GM21717 (cell line): ENCODE measurements at regions not wholly inside any gene's neighbourhood (a gene's known extent, or its start where the extent isn't known, plus 50 kb on each side); places are given as distances from the start of the nearest gene placed in this dataset.
"Not testable (repeated sequence)": the region's sequence is repeated elsewhere in the genome, so short reads cannot be mapped to it uniquely, and the experiment has no call there.

ENCODE experiments used
- ATAC-seq: cut with Tn5 transposase; IDR thresholded peaks from one replicate; pipeline ENCODE4 v1.9.1; 2021; ENCODE audit warnings: mild to moderate bottlenecking, moderate library complexity; ENCODE audit not compliant: unreplicated experiment

- ATAC-seq, result not testable (repeated sequence)
These were observed 155.2 kb upstream of the NOCT start for GRCh38 chr4:138860357-138860756.

- ATAC-seq, result no peak
These were observed 156.3 kb upstream of the NOCT start for GRCh38 chr4:138859254-138859653.

GRCh38 chr4:138858419-138858818 lies 157.2 kb upstream of the NOCT start:
- ATAC-seq, result no peak

- ATAC-seq, result no peak
These were observed 158.2 kb upstream of the NOCT start for GRCh38 chr4:138857416-138857815.

- ATAC-seq, result no peak
These were observed 162.9 kb upstream of the NOCT start for GRCh38 chr4:138852681-138853080.

- ATAC-seq, result no peak
These were observed 163.9 kb upstream of the NOCT start for GRCh38 chr4:138851391-138852335.

- no peak for ATAC-seq
These were observed 169.9 kb upstream of the NOCT start for GRCh38 chr4:138845664-138846063.

- no peak for ATAC-seq
These were observed 170.5 kb upstream of the NOCT start for GRCh38 chr4:138845054-138845453.

GRCh38 chr4:138843616-138844015 lies 172.0 kb upstream of the NOCT start:
- ATAC-seq, result no peak

GRCh38 chr4:138841343-138841742 lies 174.2 kb upstream of the NOCT start:
- no peak for ATAC-seq

- no peak for ATAC-seq
These were observed 177.3 kb upstream of the NOCT start for GRCh38 chr4:138838251-138838650.

- ATAC-seq, result no peak
These were observed 179.6 kb upstream of the NOCT start for GRCh38 chr4:138835832-138836533.

- ATAC-seq, result no peak
These were observed 181.6 kb upstream of the NOCT start for GRCh38 chr4:138833974-138834373.

- no peak for ATAC-seq
These were observed 183.0 kb upstream of the NOCT start for GRCh38 chr4:138832563-138832962.

GRCh38 chr4:138831948-138832347 lies 183.6 kb upstream of the NOCT start:
- no peak for ATAC-seq

- no peak for ATAC-seq
These were observed 186.7 kb upstream of the NOCT start for GRCh38 chr4:138828926-138829325.

GRCh38 chr4:138826754-138827153 lies 188.8 kb upstream of the NOCT start:
- ATAC-seq, result no peak

- ATAC-seq, result no peak
These were observed 189.3 kb upstream of the NOCT start for GRCh38 chr4:138826322-138826721.

GRCh38 chr4:138821331-138821730 lies 194.2 kb upstream of the NOCT start:
- ATAC-seq, result no peak

- no peak for ATAC-seq
These were observed 198.7 kb upstream of the NOCT start for GRCh38 chr4:138816875-138817274.

- ATAC-seq, result no peak
These were observed 199.8 kb upstream of the NOCT start for GRCh38 chr4:138815811-138816210.

GRCh38 chr4:138805736-138806135 lies 209.8 kb upstream of the NOCT start:
- ATAC-seq, result no peak
